Caco-2 (cell line): ENCODE measurements at regions not wholly inside any gene's neighbourhood (a gene's known extent, or its start where the extent isn't known, plus 50 kb on each side); places are given as distances from the start of the nearest gene placed in this dataset.

Source experiments
- BruUV-seq: library from RNA; stranded (reverse); fragments of 400-500 nt; replicated peaks from 2 replicates; lab custom pipeline; 2021; lab: Mats Ljungman, UMichigan
- CTCF ChIA-PET: fragments of 300-600 bp; sonication (Branson Sonifier 250); formaldehyde crosslinking; loops from one replicate; lab custom pipeline; 2022; ENCODE audit warnings: antibody characterized with exemption; lab: Charles Lee
- POLR2A ChIA-PET: fragments of 300-600 bp; sonication (Branson Sonifier 250); formaldehyde crosslinking; loops from one replicate; lab custom pipeline; 2022; ENCODE audit warnings: antibody characterized with exemption; lab: Charles Lee
- DNase-seq, 2 experiments: peaks; one replicate each; pipeline versions ENCODE4 v3.0.0 to v3.0.0-alpha.2; 2020 to 2022
- H3K27me3 ChIP-seq: replicated peaks from 2 replicates; pipeline ENCODE4 v1.6.0; 2011; ENCODE audit warnings: low read length; ENCODE audit not compliant: control insufficient read depth, insufficient read depth
- H3K36me3 ChIP-seq: 2 replicates; pipeline ENCODE4 v1.5.1; 2011; ENCODE audit warnings: low read length; ENCODE audit not compliant: control insufficient read depth, insufficient read depth
- H3K4me1 ChIP-seq: fragments of 250-450 bp; sonication (Bioruptor Pico); 2 replicates; pipeline ENCODE4 v1.5.1; 2020; ENCODE audit warnings: mild to moderate bottlenecking
- H3K4me3 ChIP-seq: 2 replicates; pipeline ENCODE4 v1.5.1; 2011; ENCODE audit warnings: low read depth, mild to moderate bottlenecking, control low read depth, low read length
- H3K9me3 ChIP-seq: fragments of 250-450 bp; sonication (Bioruptor Pico); 2 replicates; pipeline ENCODE4 v1.5.1; 2020; ENCODE audit warnings: mild to moderate bottlenecking, moderate library complexity
- H3K27ac Mint-ChIP-seq: one replicate; pipeline ENCODE4 v1.8.0; 2022; ENCODE audit warnings: mixed read lengths; ENCODE audit not compliant: unreplicated experiment
- H3K27me3 Mint-ChIP-seq: one replicate; pipeline ENCODE4 v1.8.0; 2022; ENCODE audit warnings: mixed read lengths; ENCODE audit not compliant: insufficient read depth, unreplicated experiment
- H3K36me3 Mint-ChIP-seq: one replicate; pipeline ENCODE4 v1.8.0; 2022; ENCODE audit warnings: mild to moderate bottlenecking, mixed read lengths; ENCODE audit not compliant: insufficient read depth, unreplicated experiment
- H3K4me1 Mint-ChIP-seq: one replicate; pipeline ENCODE4 v1.8.0; 2022; ENCODE audit warnings: low read depth, mixed read lengths; ENCODE audit not compliant: unreplicated experiment
- H3K4me3 Mint-ChIP-seq: one replicate; pipeline ENCODE4 v1.8.0; 2022; ENCODE audit warnings: mild to moderate bottlenecking, moderate library complexity, mixed read lengths; ENCODE audit not compliant: unreplicated experiment
- H3K9me3 Mint-ChIP-seq: one replicate; pipeline ENCODE4 v1.8.0; 2022; ENCODE audit warnings: mixed read lengths; ENCODE audit not compliant: unreplicated experiment
- CTCF ChIP-seq, 2 experiments: fragments of 200-600 bp in 1 of 2; IDR thresholded peaks; 1 replicate in 1 of 2; 2 replicates in 1 of 2; pipeline versions ENCODE4 v1.5.1 to v1.8.0; 2011 to 2022; ENCODE audit warnings: antibody characterized with exemption in 1 of 2, control low read depth in 1 of 2, inconsistent platforms in 1 of 2, low read depth in 1 of 2, low read length in 1 of 2, mild to moderate bottlenecking in 1 of 2, moderate library complexity in 1 of 2; ENCODE audit not compliant: insufficient read depth in 1 of 2, severe bottlenecking in 1 of 2, unreplicated experiment in 1 of 2
- intact Hi-C: fragments of 100-400 bp; cut with micrococcal nuclease; formaldehyde crosslinking; loops from one replicate; pipeline ENCODE4 v1.10.0; 2022; ENCODE audit not compliant: unreplicated experiment

- TF ChIP-seq CTCF (IDR thresholded peaks at IDR 0.05; ENCODE audit: insufficient read depth in 1 of 2, low read depth in 1 of 2, low read length in 1 of 2, severe bottlenecking in 1 of 2, unreplicated experiment in 1 of 2): no peak
Observed at GRCh38 chr2:45104429-45104828, 95.2 kb upstream of the SIX2 start.

GRCh38 chr2:45103351-45104345 is 94.4 kb upstream of the SIX2 start:
- no peak overlapping the region for H3K27ac Mint-ChIP-seq

More at GRCh38 chr2:45104429-45104828, 95.2 kb upstream of the SIX2 start:
- POLR2A ChIA-PET: no interaction called here
- no peaks in the 10 kb centered on the region for H3K27me3 Mint-ChIP-seq
- Histone ChIP-seq H3K9me3 (no peaks in the 10 kb centered on the region; the same call in 1 of the 2 replicates), H3K4me1 (no peaks in the 10 kb centered on the region), H3K27me3 (no peaks in the 10 kb centered on the region; the same call in 1 of the 2 replicates), H3K4me3 (no peak overlapping the region), H3K36me3 (no peaks in the 10 kb centered on the region)
- CTCF ChIA-PET: interaction anchor here (0.7 kb wide), 1 partner anchor 36 kb away, joined by 5 read pairs; no protein-coding TSS in a partner anchor
- H3K4me3 Mint-ChIP-seq: no peak overlapping the region
- BruUV-seq: no TSS peak
- no peak overlapping the region for H3K27ac Mint-ChIP-seq
- no peaks in the 10 kb centered on the region for H3K9me3 Mint-ChIP-seq
- H3K4me1 Mint-ChIP-seq: no peaks in the 10 kb centered on the region
- H3K36me3 Mint-ChIP-seq: no peaks in the 10 kb centered on the region
- intact Hi-C loops: no loop called here
- DNase-seq: no peak

More at GRCh38 chr2:45103351-45104345, 94.4 kb upstream of the SIX2 start:
- Mint-ChIP-seq H3K4me3 (no peak overlapping the region), H3K36me3 (no peaks in the 10 kb centered on the region), H3K9me3 (no peaks in the 10 kb centered on the region), H3K27me3 (no peaks in the 10 kb centered on the region), H3K4me1 (no peaks in the 10 kb centered on the region)
- H3K36me3 ChIP-seq: no peaks in the 10 kb centered on the region
- ChIA-PET CTCF (interaction anchor here (0.7 kb wide), 1 partner anchor 35 kb away, joined by 5 read pairs; no protein-coding TSS in a partner anchor), POLR2A (no interaction called here)
- intact Hi-C loops: no loop called here
- DNase-seq: no peak
- H3K4me3 ChIP-seq: no peak overlapping the region
- no peaks in the 10 kb centered on the region; the same call in 1 of the 2 replicates for H3K9me3 ChIP-seq
- BruUV-seq: no TSS peak
- no peaks in the 10 kb centered on the region; the same call in 1 of the 2 replicates for H3K27me3 ChIP-seq
- TF ChIP-seq CTCF (IDR thresholded peaks at IDR 0.05; ENCODE audit: insufficient read depth in 1 of 2, low read depth in 1 of 2, low read length in 1 of 2, severe bottlenecking in 1 of 2, unreplicated experiment in 1 of 2): no peak
- no peaks in the 10 kb centered on the region for H3K4me1 ChIP-seq
